Parathyroid adenoma (tissue), 2 donors: ENCODE measurements at regions not wholly inside any gene's neighbourhood (a gene's known extent, or its start where the extent isn't known, plus 50 kb on each side); places are given as distances from the start of the nearest gene placed in this dataset.

ENCODE experiments used
- H2AFZ ChIP-seq: fragments of 300-600 bp; sonication (generic); one replicate; pipeline ENCODE4 v1.7.0; 2017; ENCODE audit warnings: antibody characterized with exemption, mild to moderate bottlenecking
- H3K27ac ChIP-seq: fragments of 300-600 bp; sonication (generic); one replicate; pipeline ENCODE4 v1.7.0; 2017
- H3K27me3 ChIP-seq: fragments of 300-600 bp; sonication (generic); one replicate; pipeline ENCODE4 v1.7.0; 2017; ENCODE audit warnings: low read length; ENCODE audit not compliant: control insufficient read depth, insufficient read depth
- H3K36me3 ChIP-seq: fragments of 300-600 bp; sonication (generic); one replicate; pipeline ENCODE4 v1.7.0; 2017; ENCODE audit warnings: low read length; ENCODE audit not compliant: control insufficient read depth, insufficient read depth
- H3K4me1 ChIP-seq: fragments of 300-600 bp; sonication (generic); one replicate; pipeline ENCODE4 v1.7.0; 2017; ENCODE audit warnings: control low read depth
- H3K4me2 ChIP-seq: fragments of 300-600 bp; sonication (generic); one replicate; pipeline ENCODE4 v1.7.0; 2017; ENCODE audit warnings: low read length
- H3K4me3 ChIP-seq: fragments of 300-600 bp; sonication (generic); one replicate; pipeline ENCODE4 v1.7.0; 2017; ENCODE audit warnings: low read depth, low read length
- H3K79me2 ChIP-seq: fragments of 300-600 bp; sonication (generic); one replicate; pipeline ENCODE4 v1.7.0; 2017; ENCODE audit warnings: control low read depth
- H3K9ac ChIP-seq: fragments of 300-600 bp; sonication (generic); one replicate; pipeline ENCODE4 v1.7.0; 2017; ENCODE audit warnings: mild to moderate bottlenecking
- H3K9me3 ChIP-seq: fragments of 300-600 bp; sonication (generic); one replicate; pipeline ENCODE4 v1.7.0; 2017; ENCODE audit warnings: low read length; ENCODE audit not compliant: control insufficient read depth
- CTCF ChIP-seq: fragments of 300-600 bp; sonication (generic); IDR thresholded peaks from one replicate; pipeline ENCODE4 v1.7.0; 2017; ENCODE audit warnings: antibody characterized with exemption, mild to moderate bottlenecking
- donor health status: primary hyperparathyroidism.

GRCh38 chr2:120423167-120423943 is 77.4 kb downstream of the INHBB start:
- Histone ChIP-seq H3K27me3 (no peaks in the 10 kb centered on the region), H3K9me3 (no peaks in the 10 kb centered on the region), H3K4me3 (no peak overlapping the region), H3K9ac (no peak overlapping the region), H3K4me1 (no peaks in the 10 kb centered on the region), H3K36me3 (no peaks in the 10 kb centered on the region), H3K79me2 (no peaks in the 10 kb centered on the region), H3K27ac (no peak overlapping the region), H2AFZ (no peak overlapping the region), H3K4me2 (no peak overlapping the region)
- TF ChIP-seq CTCF: no peak

DNA sequence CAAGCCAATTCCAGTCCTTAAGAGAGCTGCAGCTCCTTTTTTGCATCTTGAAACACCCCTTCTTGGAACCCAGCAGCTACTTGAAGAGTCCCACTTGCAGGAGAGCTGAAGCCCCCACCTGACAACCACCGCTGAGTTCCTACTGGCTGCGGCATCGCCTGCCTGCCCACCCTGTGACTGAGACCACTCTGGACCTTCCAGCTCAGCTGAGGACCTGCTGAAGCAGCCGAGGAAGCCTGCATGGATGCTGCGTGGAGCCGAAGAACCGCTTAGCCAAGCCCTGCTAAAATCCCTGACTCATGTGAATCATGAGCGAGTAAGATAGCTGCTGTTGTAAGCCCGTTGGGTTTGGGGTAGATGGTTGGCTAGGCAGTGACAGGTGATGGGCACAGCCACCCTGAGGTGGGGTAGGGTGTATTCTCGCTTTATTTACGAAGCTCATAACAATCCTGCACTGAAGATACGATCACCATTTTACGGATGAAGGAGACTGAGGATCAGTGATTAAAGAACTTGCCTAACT is 78.4 kb downstream of the INHBB start:
- H3K27ac ChIP-seq: no peak overlapping the region
- H3K27me3 ChIP-seq: no peaks in the 10 kb centered on the region
- H2AFZ ChIP-seq: no peak overlapping the region
- no peaks in the 10 kb centered on the region for H3K4me1 ChIP-seq
- H3K9ac ChIP-seq: no peak overlapping the region
- TF ChIP-seq CTCF: no peak
- no peak overlapping the region for H3K4me2 ChIP-seq
- no peak overlapping the region for H3K4me3 ChIP-seq
- H3K79me2 ChIP-seq: no peaks in the 10 kb centered on the region
- no peaks in the 10 kb centered on the region for H3K36me3 ChIP-seq
- no peaks in the 10 kb centered on the region for H3K9me3 ChIP-seq

- H3K79me2 ChIP-seq: no peaks in the 10 kb centered on the region
- H3K36me3 ChIP-seq: no peaks in the 10 kb centered on the region
- no peak overlapping the region for H2AFZ ChIP-seq
- no peaks in the 10 kb centered on the region for H3K27me3 ChIP-seq
- H3K4me3 ChIP-seq: no peak overlapping the region
- no peaks in the 10 kb centered on the region for H3K4me1 ChIP-seq
- H3K9me3 ChIP-seq: no peaks in the 10 kb centered on the region
- H3K9ac ChIP-seq: no peak overlapping the region
- no peak overlapping the region for H3K4me2 ChIP-seq
- H3K27ac ChIP-seq: no peak overlapping the region
- TF ChIP-seq CTCF: no peak
These were observed 79.1 kb downstream of the INHBB start for GRCh38 chr2:120425014-120425413.

DNA sequence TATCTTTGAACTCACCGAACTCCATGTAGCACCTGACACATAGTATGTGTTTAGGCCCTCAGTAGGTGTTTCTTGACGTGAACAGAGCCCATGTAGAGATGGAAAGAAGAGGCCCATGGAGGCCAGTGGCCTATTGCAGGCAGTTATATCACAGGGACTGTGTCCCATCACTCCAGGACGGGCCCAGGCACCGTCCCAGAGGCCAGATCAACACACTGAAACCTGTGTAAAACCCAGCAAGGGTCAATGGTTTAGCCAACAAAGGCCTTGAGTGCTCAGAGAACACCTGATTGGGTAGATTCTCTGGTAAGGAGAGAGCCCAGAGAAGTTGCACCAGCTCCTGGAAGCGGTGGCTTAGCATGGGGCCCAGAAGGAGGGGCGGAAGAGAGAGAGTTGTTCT is 82.8 kb downstream of the INHBB start:
- Histone ChIP-seq H3K27me3 (no peaks in the 10 kb centered on the region), H3K27ac (no peak overlapping the region), H3K4me1 (no peaks in the 10 kb centered on the region), H2AFZ (no peak overlapping the region), H3K4me2 (no peak overlapping the region), H3K36me3 (no peaks in the 10 kb centered on the region), H3K9me3 (no peaks in the 10 kb centered on the region), H3K4me3 (no peak overlapping the region), H3K9ac (no peak overlapping the region), H3K79me2 (no peaks in the 10 kb centered on the region)
- TF ChIP-seq CTCF: no peak
